ENCODE measurements at regions not wholly inside any gene's neighbourhood (a gene's known extent, or its start where the extent isn't known, plus 50 kb on each side); places are given as distances from the start of the nearest gene placed in this dataset.

- no peak for TF ChIP-seq USF2 (CRISPR knock-in tag; IDR thresholded peaks at IDR 0.05)
- TF ChIP-seq, protein P1, sequence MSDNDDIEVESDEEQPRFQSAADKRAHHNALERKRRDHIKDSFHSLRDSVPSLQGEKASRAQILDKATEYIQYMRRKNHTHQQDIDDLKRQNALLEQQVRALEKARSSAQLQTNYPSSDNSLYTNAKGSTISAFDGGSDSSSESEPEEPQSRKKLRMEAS (CRISPR knock-in tag; IDR thresholded peaks at IDR 0.05), result no peak
- TF ChIP-seq ZBTB21 (CRISPR knock-in tag; IDR thresholded peaks at IDR 0.05; ENCODE audit: borderline replicate concordance), result no peak
- no peak for TF ChIP-seq CTCF (IDR thresholded peaks at IDR 0.05)
- TF ChIP-seq ATF6 (CRISPR knock-in tag; IDR thresholded peaks at IDR 0.05), result no peak
- TF ChIP-seq ZNF232 (CRISPR knock-in tag; IDR thresholded peaks at IDR 0.05), result no peak
- TF ChIP-seq CREM (CRISPR knock-in tag; IDR thresholded peaks at IDR 0.05), result no peak
Observed at GRCh38 chr15:69881302-69881670, 216.4 kb downstream of the TLE3 start.

Measured in WTC11 (cell line).